HFFc6 (cell line): ENCODE measurements at regions not wholly inside any gene's neighbourhood (a gene's known extent, or its start where the extent isn't known, plus 50 kb on each side); places are given as distances from the start of the nearest gene placed in this dataset.
A peak's percentile ranks its signal among the peaks of the same experiment; 100 is the strongest.

Experiments
- DNase-seq: peaks from one replicate; pipeline ENCODE4 v3.0.0-alpha.2; 2018
- H3K27ac Mint-ChIP-seq: 2 replicates; pipeline ENCODE4 v1.8.0; 2020; ENCODE audit warnings: mild to moderate bottlenecking, mixed read lengths
- H3K27me3 Mint-ChIP-seq: 2 replicates; pipeline ENCODE4 v1.8.0; 2021; ENCODE audit warnings: mild to moderate bottlenecking, moderate library complexity, mixed read lengths; ENCODE audit not compliant: insufficient read depth
- H3K36me3 Mint-ChIP-seq: 2 replicates; pipeline ENCODE4 v1.8.0; 2021; ENCODE audit warnings: low read depth, mixed read lengths
- H3K4me1 Mint-ChIP-seq: 2 replicates; pipeline ENCODE4 v1.8.0; 2020; ENCODE audit warnings: low read depth, mixed read lengths
- H3K4me3 Mint-ChIP-seq: 2 replicates; pipeline ENCODE4 v1.8.0; 2020; ENCODE audit warnings: mild to moderate bottlenecking, moderate library complexity, mixed read lengths
- H3K9me3 Mint-ChIP-seq: 2 replicates; pipeline ENCODE4 v1.8.0; 2020; ENCODE audit warnings: mild to moderate bottlenecking, mixed read lengths
- CTCF ChIP-seq: fragments of 200-600 bp; sonication (generic); IDR thresholded peaks from 2 replicates; pipeline ENCODE4 v1.5.0; 2021; ENCODE audit warnings: antibody characterized with exemption, mild to moderate bottlenecking

DNA sequence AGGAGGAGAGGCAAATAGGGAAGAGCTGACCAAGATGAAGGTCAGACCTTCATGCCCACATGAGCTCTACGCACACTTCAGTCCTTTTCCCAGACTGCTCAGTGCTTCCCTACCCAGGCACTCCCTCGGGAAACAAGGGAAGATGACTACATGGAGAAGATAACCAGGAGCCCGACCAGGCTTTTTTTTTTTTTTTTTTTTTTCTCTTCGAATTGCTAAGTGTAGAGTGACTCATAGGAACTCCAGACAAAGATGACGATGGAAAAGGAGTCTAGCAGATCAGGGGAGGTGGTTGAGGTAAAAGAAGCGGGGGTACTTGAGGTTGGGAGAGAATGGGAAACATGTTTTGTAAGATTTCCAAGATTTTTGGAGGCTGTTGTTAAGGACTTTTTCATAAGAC is 526.1 kb downstream of the BNC2 start:
- Mint-ChIP-seq H3K27ac (peak overlapping the region; percentile 84), H3K4me1 (peaks cover 36% of the 10 kb centered on the region), H3K9me3 (no peaks in the 10 kb centered on the region)

DNA sequence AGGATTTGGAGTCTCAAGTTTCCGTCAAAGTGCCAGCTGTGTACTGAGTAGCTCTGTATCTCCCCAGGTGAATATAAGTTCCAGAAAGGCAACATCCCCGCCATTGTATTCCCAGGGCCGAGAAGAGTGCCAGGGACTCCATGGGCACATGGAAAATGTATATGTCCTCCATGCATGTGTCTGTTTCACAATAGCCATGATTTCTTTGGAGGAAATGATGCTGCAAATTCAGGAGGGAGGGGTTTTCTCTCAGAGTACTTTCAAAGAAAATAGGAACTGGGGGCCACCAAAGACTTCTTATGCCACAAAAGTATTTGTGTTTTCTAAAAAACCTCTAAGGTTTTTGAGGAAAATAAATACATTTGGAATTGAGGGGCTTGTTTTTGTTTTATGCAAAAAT is 524.6 kb downstream of the BNC2 start:
- H3K4me1 Mint-ChIP-seq, result peaks cover 33% of the 10 kb centered on the region
- H3K27me3 Mint-ChIP-seq, result no peaks in the 10 kb centered on the region; the same call in 1 of the 2 replicates
- TF ChIP-seq CTCF, result no peak
- H3K9me3 Mint-ChIP-seq, result no peaks in the 10 kb centered on the region
- no peak for DNase-seq
- H3K27ac Mint-ChIP-seq, result no peak overlapping the region
- no peak overlapping the region for H3K4me3 Mint-ChIP-seq
- no peaks in the 10 kb centered on the region for H3K36me3 Mint-ChIP-seq

More for the DNA sequence above, 526.1 kb downstream of the BNC2 start:
- no peak for TF ChIP-seq CTCF
- no peaks in the 10 kb centered on the region for H3K36me3 Mint-ChIP-seq
- H3K27me3 Mint-ChIP-seq, result no peaks in the 10 kb centered on the region; the same call in 1 of the 2 replicates
- peak; percentile 61 for DNase-seq
- peak overlapping the region; percentile 62 for H3K4me3 Mint-ChIP-seq

DNA sequence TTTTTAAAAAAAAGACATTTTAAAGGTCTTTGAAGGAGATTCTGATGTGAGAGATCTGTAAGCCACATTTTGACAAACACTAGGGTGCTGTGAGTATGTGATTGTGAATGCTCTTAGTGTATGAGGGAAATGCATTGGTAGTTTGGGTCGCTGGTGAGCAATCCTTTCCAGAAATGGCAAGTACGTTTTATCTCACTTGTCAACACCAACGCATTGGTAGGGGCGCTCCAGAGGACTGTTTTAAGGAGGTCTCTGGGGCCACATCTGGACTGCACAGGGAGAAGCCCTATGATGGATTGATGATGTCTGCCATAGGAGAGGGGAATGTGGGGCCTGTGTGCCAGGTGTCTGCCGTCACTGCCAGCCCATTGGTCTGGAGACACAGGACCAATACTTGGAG is 522.6 kb downstream of the BNC2 start:
- H3K4me3 Mint-ChIP-seq, result no peak overlapping the region
- peaks cover 28% of the 10 kb centered on the region for H3K4me1 Mint-ChIP-seq
- H3K9me3 Mint-ChIP-seq, result no peaks in the 10 kb centered on the region

GRCh38 chr9:16348531-16348930 is 521.9 kb downstream of the BNC2 start:
- TF ChIP-seq CTCF, result no peak
- Mint-ChIP-seq H3K27me3 (no peaks in the 10 kb centered on the region; the same call in 1 of the 2 replicates), H3K4me1 (peaks cover 30% of the 10 kb centered on the region), H3K36me3 (no peaks in the 10 kb centered on the region), H3K27ac (no peak overlapping the region), H3K4me3 (no peak overlapping the region), H3K9me3 (no peaks in the 10 kb centered on the region)
- no peak for DNase-seq

More for the DNA sequence above, 522.6 kb downstream of the BNC2 start:
- Mint-ChIP-seq H3K36me3 (no peaks in the 10 kb centered on the region), H3K27me3 (no peaks in the 10 kb centered on the region; the same call in 1 of the 2 replicates), H3K27ac (no peak overlapping the region)
- no peak for TF ChIP-seq CTCF
- no peak for DNase-seq

GRCh38 chr9:16352251-16352650 is 518.2 kb downstream of the BNC2 start:
- no peak for DNase-seq
- TF ChIP-seq CTCF, result no peak
- no peak overlapping the region for H3K27ac Mint-ChIP-seq
- H3K4me3 Mint-ChIP-seq, result no peak overlapping the region
- H3K4me1 Mint-ChIP-seq, result peaks cover 13% of the 10 kb centered on the region
- no peaks in the 10 kb centered on the region for H3K36me3 Mint-ChIP-seq
- H3K27me3 Mint-ChIP-seq, result no peaks in the 10 kb centered on the region; the same call in none of the 2 replicates
- no peaks in the 10 kb centered on the region for H3K9me3 Mint-ChIP-seq
